ENCODE measurements at regions not wholly inside any gene's neighbourhood (a gene's known extent, or its start where the extent isn't known, plus 50 kb on each side); places are given as distances from the start of the nearest gene placed in this dataset.

DNA sequence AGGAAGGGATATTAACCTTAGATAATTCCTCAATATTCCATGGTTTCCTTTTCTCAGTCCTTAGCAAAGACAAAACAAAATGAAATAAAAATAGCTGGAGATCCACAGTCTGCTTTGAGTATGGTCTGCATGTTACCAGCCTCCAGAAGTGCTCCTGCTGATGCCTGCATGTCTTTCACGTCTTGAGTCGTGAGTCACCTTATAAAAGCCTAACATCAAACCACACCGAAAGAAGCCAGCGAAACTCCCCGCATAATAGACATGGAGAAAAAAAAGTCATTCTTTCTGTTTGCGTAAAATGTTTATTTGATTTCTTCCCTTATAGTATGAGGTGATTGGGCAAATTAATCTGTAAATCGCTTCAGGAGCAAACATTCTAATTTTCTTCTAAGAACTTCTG, 380.5 kb downstream of the SLCO4C1 start:
- TF ChIP-seq, protein P1, sequence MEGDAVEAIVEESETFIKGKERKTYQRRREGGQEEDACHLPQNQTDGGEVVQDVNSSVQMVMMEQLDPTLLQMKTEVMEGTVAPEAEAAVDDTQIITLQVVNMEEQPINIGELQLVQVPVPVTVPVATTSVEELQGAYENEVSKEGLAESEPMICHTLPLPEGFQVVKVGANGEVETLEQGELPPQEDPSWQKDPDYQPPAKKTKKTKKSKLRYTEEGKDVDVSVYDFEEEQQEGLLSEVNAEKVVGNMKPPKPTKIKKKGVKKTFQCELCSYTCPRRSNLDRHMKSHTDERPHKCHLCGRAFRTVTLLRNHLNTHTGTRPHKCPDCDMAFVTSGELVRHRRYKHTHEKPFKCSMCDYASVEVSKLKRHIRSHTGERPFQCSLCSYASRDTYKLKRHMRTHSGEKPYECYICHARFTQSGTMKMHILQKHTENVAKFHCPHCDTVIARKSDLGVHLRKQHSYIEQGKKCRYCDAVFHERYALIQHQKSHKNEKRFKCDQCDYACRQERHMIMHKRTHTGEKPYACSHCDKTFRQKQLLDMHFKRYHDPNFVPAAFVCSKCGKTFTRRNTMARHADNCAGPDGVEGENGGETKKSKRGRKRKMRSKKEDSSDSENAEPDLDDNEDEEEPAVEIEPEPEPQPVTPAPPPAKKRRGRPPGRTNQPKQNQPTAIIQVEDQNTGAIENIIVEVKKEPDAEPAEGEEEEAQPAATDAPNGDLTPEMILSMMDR (conservative IDR thresholded peaks at IDR 0.05; ENCODE audit: low read length), result no peak
- TF ChIP-seq EZH2phosphoT487 (IDR thresholded peaks at IDR 0.05; ENCODE audit: borderline replicate concordance), result no peak
